Left renal cortex interstitium (tissue), 4 donors: ENCODE measurements at regions not wholly inside any gene's neighbourhood (a gene's known extent, or its start where the extent isn't known, plus 50 kb on each side); places are given as distances from the start of the nearest gene placed in this dataset.

ENCODE experiments used
- DNase-seq, 4 donors: peaks; one replicate each; pipeline ENCODE4 v3.0.0-alpha.2; 2013; ENCODE audit warnings: low read depth in 4 of 4, low spot score in 2 of 4, missing footprints in 1 of 4

DNA sequence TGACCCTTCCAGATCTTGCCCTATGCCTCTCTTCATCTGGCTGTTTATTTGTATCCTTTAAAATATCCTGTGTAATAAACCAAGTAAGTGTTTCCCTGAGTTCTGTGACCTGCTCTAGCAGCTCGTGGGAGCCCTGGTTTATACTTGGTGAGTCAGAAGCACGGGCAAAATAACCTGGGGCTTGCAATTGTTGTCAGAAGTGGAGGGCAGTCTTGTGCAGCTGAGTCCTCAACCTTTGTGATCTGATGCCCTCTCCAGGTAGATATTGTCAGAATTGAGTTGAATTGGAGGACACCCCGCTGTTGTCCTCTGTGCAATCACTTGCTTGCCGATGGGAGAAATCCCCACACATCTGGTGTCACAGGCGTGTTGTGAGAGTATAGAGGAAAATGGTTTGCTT, 62.5 kb upstream of the PRICKLE1 start:
- DNase-seq = no peak

- no peak for DNase-seq
These were observed 58.5 kb upstream of the PRICKLE1 start for GRCh38 chr12:42648061-42648460.

GRCh38 chr12:42643881-42644579, 54.5 kb upstream of the PRICKLE1 start:
- no peak for DNase-seq

GRCh38 chr12:42641221-42641885, 51.8 kb upstream of the PRICKLE1 start:
- no peak for DNase-seq

DNA sequence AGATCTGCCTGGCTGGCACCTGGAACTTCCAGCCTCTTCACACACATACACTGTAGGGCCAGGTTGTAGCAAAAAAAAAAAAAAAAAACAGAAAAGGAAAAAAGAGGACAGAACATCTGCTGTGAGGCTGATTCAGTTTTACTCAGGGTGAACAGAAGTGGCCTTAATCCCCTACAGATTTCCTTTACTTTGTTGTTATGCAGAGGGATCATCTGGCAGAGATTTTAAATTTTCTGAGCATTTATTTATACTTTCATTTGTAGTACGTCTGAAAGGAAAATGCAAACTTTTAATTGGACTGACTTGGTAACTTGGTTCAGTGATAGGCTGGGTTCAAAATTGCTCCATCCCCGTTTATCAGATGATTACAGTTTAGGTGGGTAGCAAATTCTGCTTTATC, 50.8 kb upstream of the PRICKLE1 start:
- no peak for DNase-seq

DNA sequence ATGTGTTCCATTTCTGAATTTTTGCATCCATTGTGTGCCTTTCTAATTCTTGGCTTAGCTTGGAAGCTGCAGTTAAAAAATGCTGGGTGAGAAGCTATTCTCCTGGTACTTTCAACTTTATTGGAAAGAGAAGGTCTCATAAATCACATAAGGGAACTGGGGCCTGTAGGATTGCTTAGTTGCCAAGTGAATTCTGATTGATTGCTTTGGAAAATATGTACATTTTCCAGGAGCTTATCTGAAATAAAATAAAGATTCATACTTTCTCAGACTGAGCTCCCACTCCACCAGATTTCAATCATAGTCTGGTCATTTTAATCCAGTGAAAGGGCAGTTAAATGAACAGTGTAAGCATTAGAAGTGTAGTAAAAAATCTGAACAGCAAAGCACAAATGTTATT, 50.0 kb upstream of the PRICKLE1 start:
- DNase-seq = no peak
